HepG2 (cell line): ENCODE measurements at regions not wholly inside any gene's neighbourhood (a gene's known extent, or its start where the extent isn't known, plus 50 kb on each side); places are given as distances from the start of the nearest gene placed in this dataset.

ENCODE experiments used
- ATAC-seq: fragments of 200-7000 bp; cut with Tn5 transposase; 3 replicates; pipeline ENCODE4 v1.9.1; 2020; ENCODE audit warnings: mild to moderate bottlenecking, moderate library complexity
- BruUV-seq: library from RNA; stranded (reverse); fragments of 400-500 nt; replicated peaks from 2 replicates; lab custom pipeline; 2021; lab: Mats Ljungman, UMichigan
- CTCF ChIA-PET: fragments of 300-600 bp; formaldehyde crosslinking; extraction: SDS; loops from one replicate; lab custom pipeline; 2021; ENCODE audit warnings: low total read pairs, inconsistent platforms, low intra/inter-chr PET ratio; lab: Yijun Ruan, JAX
- POLR2A ChIA-PET: fragments of 350-600 bp; sonication (Branson Sonifier 250); formaldehyde crosslinking; loops from one replicate; lab custom pipeline; 2020; ENCODE audit warnings: antibody characterized with exemption, inconsistent platforms; lab: Yijun Ruan, JAX
- DNase-seq: peaks from one replicate; pipeline ENCODE4 v3.0.0-alpha.2; 2015; ENCODE audit warnings: low spot score
- FAIRE-seq: peaks from 3 replicates; lab custom pipeline; 2011; peaks lifted over from hg19 to GRCh38; lab: Jason Lieb, UNC
- H2AFZ ChIP-seq: one replicate; pipeline ENCODE4 v1.6.1; 2011; ENCODE audit warnings: low read length, inconsistent platforms
- H3K27ac ChIP-seq: fragments of 300-600 bp; 3 replicates; pipeline ENCODE4 v1.8.0; 2011; ENCODE audit warnings: mixed run types, mild to moderate bottlenecking, mixed read lengths, low read length, inconsistent platforms; ENCODE audit not compliant: insufficient read depth; ENCODE audit errors: extremely low read length
- H3K27me3 ChIP-seq, 2 experiments: fragments of 200-600 bp in 1 of 2; 2 replicates in 1 of 2; 3 replicates in 1 of 2; pipeline versions ENCODE4 v1.6.0 to v1.8.0; 2011; ENCODE audit warnings: low read length in 2 of 2, mild to moderate bottlenecking in 2 of 2, moderate library complexity in 2 of 2, inconsistent platforms in 1 of 2; ENCODE audit not compliant: insufficient read depth in 2 of 2, control insufficient read depth in 1 of 2
- H3K36me3 ChIP-seq, 2 experiments: fragments of 200-600 bp in 1 of 2; replicated peaks in 1 of 2; 2 replicates in 1 of 2; 3 replicates in 1 of 2; pipeline versions ENCODE4 v1.5.1 to v1.8.0; 2011; ENCODE audit warnings: low read length in 2 of 2, inconsistent platforms in 1 of 2; ENCODE audit not compliant: insufficient read depth in 2 of 2, control insufficient read depth in 1 of 2
- H3K4me1 ChIP-seq: 2 replicates; pipeline ENCODE4 v1.5.1; 2012; ENCODE audit warnings: low read length, inconsistent platforms; ENCODE audit not compliant: insufficient read depth
- H3K4me2 ChIP-seq: 2 replicates; pipeline ENCODE4 v1.6.0; 2011; ENCODE audit warnings: low read depth, low read length, inconsistent platforms
- H3K4me3 ChIP-seq, 3 experiments: fragments of 200-600 bp in 1 of 3; sonication (generic), shearing (Covaris generic) in 1 of 3; replicated peaks in 1 of 3; 2 replicates each; pipeline ENCODE4 v1.5.1; 2011 to 2016; ENCODE audit warnings: low read length in 3 of 3, inconsistent platforms in 2 of 3, low read depth in 2 of 3, mild to moderate bottlenecking in 2 of 3, control low read depth in 1 of 3, mixed read lengths in 1 of 3; ENCODE audit not compliant: insufficient read depth in 1 of 3
- H3K79me2 ChIP-seq: one replicate; pipeline ENCODE4 v1.6.1; 2011; ENCODE audit warnings: low read length, inconsistent platforms; ENCODE audit not compliant: insufficient read depth
- H3K9ac ChIP-seq: 2 replicates; pipeline ENCODE4 v1.6.0; 2011; ENCODE audit warnings: mild to moderate bottlenecking, low read depth, low read length, inconsistent platforms; ENCODE audit not compliant: insufficient read depth
- H3K9me3 ChIP-seq: 2 replicates; pipeline ENCODE4 v1.5.1; 2012; ENCODE audit warnings: mild to moderate bottlenecking, low read length
- H4K20me1 ChIP-seq: 2 replicates; pipeline ENCODE4 v1.6.0; 2011; ENCODE audit warnings: inconsistent platforms, mild to moderate bottlenecking, low read length, moderate library complexity; ENCODE audit not compliant: insufficient read depth
- KDM3A ChIP-seq: IDR thresholded peaks from 2 replicates; pipeline ENCODE4 v1.6.1; 2018; ENCODE audit warnings: low read depth, missing compliant biosample characterization
- MED1 ChIP-seq: sonication (generic); formaldehyde crosslinking; IDR thresholded peaks from 2 replicates; pipeline ENCODE4 v1.4.0; 2020; ENCODE audit warnings: missing genetic modification reagents
- NAIF1 ChIP-seq: sonication (generic); formaldehyde crosslinking; IDR thresholded peaks from 2 replicates; pipeline ENCODE4 v1.5.0; 2020; ENCODE audit warnings: mild to moderate bottlenecking, missing genetic modification reagents, borderline replicate concordance
- NCOR1 ChIP-seq: fragments of 200-600 bp; sonication (generic); IDR thresholded peaks from 2 replicates; pipeline ENCODE4 v1.7.0; 2017; ENCODE audit warnings: antibody characterized with exemption, low read length, borderline replicate concordance
- NFE2L1 ChIP-seq: sonication (generic); formaldehyde crosslinking; IDR thresholded peaks from 2 replicates; pipeline ENCODE4 v1.4.0; 2020; ENCODE audit warnings: missing genetic modification reagents, mild to moderate bottlenecking, borderline replicate concordance
- NR2C2 ChIP-seq: sonication (generic); formaldehyde crosslinking; IDR thresholded peaks from 2 replicates; pipeline ENCODE4 v1.4.0; 2020; ENCODE audit warnings: missing genetic modification reagents, mild to moderate bottlenecking, moderate library complexity, borderline replicate concordance
- PHF5A ChIP-seq: IDR thresholded peaks from one replicate; pipeline ENCODE4 v1.6.1; 2018; ENCODE audit warnings: low read depth, missing genetic modification reagents; ENCODE audit not compliant: unreplicated experiment
- PTBP1 ChIP-seq: fragments of 200-400 bp; formaldehyde crosslinking; IDR thresholded peaks from 2 replicates; pipeline ENCODE4 v1.6.1; 2018; ENCODE audit warnings: low read length, low read depth; ENCODE audit not compliant: poor library complexity, severe bottlenecking
- SNAI1 ChIP-seq: sonication (generic); formaldehyde crosslinking; IDR thresholded peaks from 2 replicates; pipeline ENCODE4 v1.5.0; 2020; ENCODE audit warnings: mild to moderate bottlenecking, missing genetic modification reagents, borderline replicate concordance
- ZNF296 ChIP-seq: sonication (generic); formaldehyde crosslinking; conservative IDR thresholded peaks from 2 replicates; pipeline ENCODE4 v1.5.0; 2020; ENCODE audit warnings: mild to moderate bottlenecking, missing genetic modification reagents
- ZNF382 ChIP-seq: sonication (generic); formaldehyde crosslinking; IDR thresholded peaks from 2 replicates; pipeline ENCODE4 v1.5.0; 2020; ENCODE audit warnings: missing genetic modification reagents, mild to moderate bottlenecking, borderline replicate concordance
- ZNF777 ChIP-seq: sonication (generic); formaldehyde crosslinking; IDR thresholded peaks from 2 replicates; pipeline ENCODE4 v1.4.0; 2020; ENCODE audit warnings: missing genetic modification reagents
- in situ Hi-C: cut with HindIII; loops from 2 replicates; pipeline ENCODE4 v1.10.0; 2017; ENCODE audit warnings: low pct_unique_long_range_greater_than_20kb; ENCODE audit not compliant: extremely low pct_ligation_motif_present
- intact Hi-C: fragments of 100-400 bp; cut with micrococcal nuclease; formaldehyde crosslinking; loops from one replicate; pipeline ENCODE4 v1.10.0; 2022; ENCODE audit not compliant: unreplicated experiment
- TF ChIP-seq, protein P1 (sequence below), 2 experiments: sonication (generic) in 1 of 2; formaldehyde crosslinking in 1 of 2; IDR thresholded peaks; 2 replicates each; pipeline versions ENCODE4 v1.4.0 to v1.6.1; 2016 to 2020; ENCODE audit warnings: borderline replicate concordance in 1 of 2, low read depth in 1 of 2, mild to moderate bottlenecking in 1 of 2, missing genetic modification reagents in 1 of 2
- TF ChIP-seq, protein P2 (sequence below): sonication (generic); formaldehyde crosslinking; IDR thresholded peaks from 2 replicates; pipeline ENCODE4 v1.8.0; 2022; ENCODE audit warnings: missing genetic modification reagents, low read depth, mild to moderate bottlenecking, borderline replicate concordance
- TF ChIP-seq, protein P3 (sequence below): sonication (generic); formaldehyde crosslinking; IDR thresholded peaks from 2 replicates; pipeline ENCODE4 v1.4.0; 2020; ENCODE audit warnings: missing genetic modification reagents

DNA sequence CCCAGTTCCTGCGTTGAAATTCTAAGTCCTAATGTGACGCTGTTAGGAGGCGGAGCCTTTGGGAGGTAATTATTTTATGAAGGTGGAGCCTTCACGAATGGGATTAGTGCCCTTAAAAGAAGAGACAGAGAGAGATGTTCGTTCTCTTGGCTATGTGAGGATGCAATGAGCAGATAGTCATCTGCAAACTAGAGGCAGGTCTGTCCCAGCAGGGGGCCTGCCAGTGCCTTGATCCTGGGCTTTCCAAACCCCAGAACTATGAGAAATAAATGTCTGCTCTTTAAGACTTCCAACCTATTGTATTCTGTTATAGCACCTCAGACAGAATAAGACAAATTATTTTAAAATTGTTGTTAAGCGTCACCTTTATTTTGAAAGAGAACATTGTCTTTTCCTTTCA is 123.1 kb upstream of the KCNJ6 start (continued):
- TF ChIP-seq, protein P1, sequence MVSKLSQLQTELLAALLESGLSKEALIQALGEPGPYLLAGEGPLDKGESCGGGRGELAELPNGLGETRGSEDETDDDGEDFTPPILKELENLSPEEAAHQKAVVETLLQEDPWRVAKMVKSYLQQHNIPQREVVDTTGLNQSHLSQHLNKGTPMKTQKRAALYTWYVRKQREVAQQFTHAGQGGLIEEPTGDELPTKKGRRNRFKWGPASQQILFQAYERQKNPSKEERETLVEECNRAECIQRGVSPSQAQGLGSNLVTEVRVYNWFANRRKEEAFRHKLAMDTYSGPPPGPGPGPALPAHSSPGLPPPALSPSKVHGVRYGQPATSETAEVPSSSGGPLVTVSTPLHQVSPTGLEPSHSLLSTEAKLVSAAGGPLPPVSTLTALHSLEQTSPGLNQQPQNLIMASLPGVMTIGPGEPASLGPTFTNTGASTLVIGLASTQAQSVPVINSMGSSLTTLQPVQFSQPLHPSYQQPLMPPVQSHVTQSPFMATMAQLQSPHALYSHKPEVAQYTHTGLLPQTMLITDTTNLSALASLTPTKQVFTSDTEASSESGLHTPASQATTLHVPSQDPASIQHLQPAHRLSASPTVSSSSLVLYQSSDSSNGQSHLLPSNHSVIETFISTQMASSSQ (IDR thresholded peaks at IDR 0.05; ENCODE audit: low read depth): no peak
- TF ChIP-seq, protein P1 (CRISPR knock-in tag; IDR thresholded peaks at IDR 0.05; ENCODE audit: borderline replicate concordance): no peak
- TF ChIP-seq PHF5A (CRISPR knock-in tag) (no peak), NCOR1 (no peak)
- TF ChIP-seq, protein P2, sequence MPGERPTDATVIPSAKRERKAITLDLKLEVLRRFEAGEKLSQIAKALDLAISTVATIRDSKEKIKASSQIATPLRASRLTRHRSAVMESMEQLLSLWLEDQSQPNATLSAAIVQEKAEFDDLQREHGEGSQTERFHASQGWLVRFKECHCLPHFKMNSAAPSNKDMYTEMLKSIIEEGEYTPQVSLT (CRISPR knock-in tag): no peak

DNA sequence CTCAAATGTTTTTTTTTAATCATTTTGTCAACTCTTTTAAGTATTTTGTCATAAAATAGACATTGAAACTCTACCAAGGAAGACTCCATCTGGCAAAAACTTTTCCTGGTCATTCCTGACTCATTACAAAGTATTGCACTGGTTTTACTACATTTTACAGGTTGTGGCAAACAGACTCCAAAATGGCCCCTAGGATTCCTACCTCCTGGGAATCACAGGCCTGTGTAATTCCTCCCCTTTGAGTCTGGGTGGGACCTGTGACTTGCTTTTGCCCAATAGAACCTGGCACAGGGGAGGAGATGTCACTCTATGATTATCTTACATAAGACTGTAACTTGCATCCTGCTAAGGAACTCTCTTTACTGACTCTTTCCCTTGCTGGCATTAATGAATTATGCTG is 123.6 kb upstream of the KCNJ6 start:
- intact Hi-C loops (no loop called here), in situ Hi-C loops (loop anchor here (10.0 kb wide), 1 partner anchor 55 kb away; no protein-coding TSS in a partner anchor)
- Histone ChIP-seq H3K4me3 (no peak overlapping the region), H4K20me1 (no peaks in the 10 kb centered on the region), H2AFZ (no peak overlapping the region), H3K4me2 (no peak overlapping the region), H3K9me3 (no peaks in the 10 kb centered on the region), H3K79me2 (no peaks in the 10 kb centered on the region), H3K4me1 (no peaks in the 10 kb centered on the region), H3K36me3 (no peaks in the 10 kb centered on the region), H3K9ac (no peak overlapping the region), H3K27me3 (no peaks in the 10 kb centered on the region), H3K27ac (no peak overlapping the region)
- FAIRE-seq (no peak), ATAC-seq (no peak), DNase-seq (no peak)
- BruUV-seq: no TSS peak
- POLR2A ChIA-PET: no interaction called here
- TF ChIP-seq ZNF382 (no peak), PTBP1 (no peak), SNAI1 (CRISPR knock-in tag) (no peak), MED1 (no peak), NAIF1 (no peak), NR2C2 (CRISPR knock-in tag) (no peak), NFE2L1 (CRISPR knock-in tag) (no peak), ZNF296 (CRISPR knock-in tag) (no peak), KDM3A (CRISPR knock-in tag) (no peak), ZNF777 (no peak)
- TF ChIP-seq, protein P3, sequence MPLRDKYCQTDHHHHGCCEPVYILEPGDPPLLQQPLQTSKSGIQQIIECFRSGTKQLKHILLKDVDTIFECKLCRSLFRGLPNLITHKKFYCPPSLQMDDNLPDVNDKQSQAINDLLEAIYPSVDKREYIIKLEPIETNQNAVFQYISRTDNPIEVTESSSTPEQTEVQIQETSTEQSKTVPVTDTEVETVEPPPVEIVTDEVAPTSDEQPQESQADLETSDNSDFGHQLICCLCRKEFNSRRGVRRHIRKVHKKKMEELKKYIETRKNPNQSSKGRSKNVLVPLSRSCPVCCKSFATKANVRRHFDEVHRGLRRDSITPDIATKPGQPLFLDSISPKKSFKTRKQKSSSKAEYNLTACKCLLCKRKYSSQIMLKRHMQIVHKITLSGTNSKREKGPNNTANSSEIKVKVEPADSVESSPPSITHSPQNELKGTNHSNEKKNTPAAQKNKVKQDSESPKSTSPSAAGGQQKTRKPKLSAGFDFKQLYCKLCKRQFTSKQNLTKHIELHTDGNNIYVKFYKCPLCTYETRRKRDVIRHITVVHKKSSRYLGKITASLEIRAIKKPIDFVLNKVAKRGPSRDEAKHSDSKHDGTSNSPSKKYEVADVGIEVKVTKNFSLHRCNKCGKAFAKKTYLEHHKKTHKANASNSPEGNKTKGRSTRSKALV: no peak
- CTCF ChIA-PET: no interaction called here
